OCI-LY7 (cell line): ENCODE measurements at regions not wholly inside any gene's neighbourhood (a gene's known extent, or its start where the extent isn't known, plus 50 kb on each side); places are given as distances from the start of the nearest gene placed in this dataset.

Source experiments
- BruUV-seq: library from RNA; stranded (reverse); fragments of 400-500 nt; replicated peaks from 2 replicates; lab custom pipeline; 2021; lab: Mats Ljungman, UMichigan
- CTCF ChIA-PET: fragments of 300-600 bp; sonication (Branson Sonifier 250); formaldehyde crosslinking; loops from one replicate; lab custom pipeline; 2022; ENCODE audit warnings: antibody characterized with exemption; ENCODE audit not compliant: unreplicated experiment; lab: Charles Lee
- POLR2A ChIA-PET: fragments of 300-600 bp; sonication (Branson Sonifier 250); formaldehyde crosslinking; loops from one replicate; lab custom pipeline; 2022; ENCODE audit warnings: antibody characterized with exemption; lab: Charles Lee
- DNase-seq: peaks from one replicate; pipeline ENCODE4 v3.0.0-alpha.2; 2015; ENCODE audit warnings: low spot score
- H2AFZ ChIP-seq: fragments of 200-600 bp; sonication (generic), shearing (Covaris generic); 2 replicates; pipeline ENCODE4 v1.6.1; 2014; ENCODE audit warnings: mild to moderate bottlenecking, antibody characterized with exemption, low read length, moderate library complexity
- H3K27ac ChIP-seq: fragments of 200-600 bp; sonication (generic); 2 replicates; pipeline ENCODE4 v1.5.1; 2014; ENCODE audit warnings: mixed run types, low read depth, mild to moderate bottlenecking, moderate library complexity, low read length, inconsistent platforms; ENCODE audit not compliant: poor library complexity, severe bottlenecking
- H3K36me3 ChIP-seq: fragments of 200-600 bp; sonication (generic); 2 replicates; pipeline ENCODE4 v1.6.1; 2014; ENCODE audit warnings: mild to moderate bottlenecking, antibody characterized with exemption, low read length, moderate library complexity, mixed read lengths; ENCODE audit not compliant: insufficient read depth
- H3K4me1 ChIP-seq: fragments of 200-600 bp; sonication (generic); 2 replicates; pipeline ENCODE4 v1.5.1; 2014; ENCODE audit warnings: mild to moderate bottlenecking, low read length; ENCODE audit not compliant: insufficient read depth, poor library complexity, severe bottlenecking
- H3K4me2 ChIP-seq: fragments of 200-600 bp; sonication (generic); 2 replicates; pipeline ENCODE4 v1.6.1; 2014; ENCODE audit warnings: mild to moderate bottlenecking, low read length
- H3K4me3 ChIP-seq: fragments of 200-600 bp; sonication (generic); 2 replicates; pipeline ENCODE4 v1.5.1; 2014; ENCODE audit warnings: mild to moderate bottlenecking, low read depth, low read length; ENCODE audit not compliant: poor library complexity, severe bottlenecking
- H3K79me2 ChIP-seq: fragments of 200-600 bp; sonication (generic); 2 replicates; pipeline ENCODE4 v1.6.1; 2016; ENCODE audit warnings: low read depth, mild to moderate bottlenecking, low read length, moderate library complexity, mixed read lengths; ENCODE audit not compliant: insufficient read depth
- H3K9me2 ChIP-seq: fragments of 200-600 bp; sonication (generic); 2 replicates; pipeline ENCODE4 v1.6.1; 2016; ENCODE audit warnings: mild to moderate bottlenecking, low read length, mixed read lengths; ENCODE audit not compliant: insufficient read depth
- H3K9me3 ChIP-seq: fragments of 200-600 bp; sonication (generic); 2 replicates; pipeline ENCODE4 v1.6.1; 2014; ENCODE audit warnings: mild to moderate bottlenecking, mixed run types, low read length, mixed read lengths
- H4K20me1 ChIP-seq: fragments of 200-600 bp; sonication (generic); 2 replicates; pipeline ENCODE4 v1.6.1; 2014; ENCODE audit warnings: mild to moderate bottlenecking, antibody characterized with exemption, low read length, moderate library complexity, mixed read lengths; ENCODE audit not compliant: insufficient read depth
- EZH2phosphoT487 ChIP-seq: fragments of 200-600 bp; sonication (generic); IDR thresholded peaks from 2 replicates; pipeline ENCODE4 v1.6.1; 2018; ENCODE audit warnings: low read depth, borderline replicate concordance, mild to moderate bottlenecking, mixed run types, antibody characterized with exemption, low read length, moderate library complexity, mixed read lengths
- intact Hi-C: fragments of 100-400 bp; cut with micrococcal nuclease; formaldehyde crosslinking; loops from one replicate; pipeline ENCODE4 v1.10.0; 2022; ENCODE audit not compliant: unreplicated experiment
- TF ChIP-seq, protein P1 (sequence below): fragments of 200-600 bp; sonication (generic); conservative IDR thresholded peaks from 2 replicates; pipeline ENCODE4 v1.5.1; 2014; ENCODE audit warnings: mild to moderate bottlenecking, antibody characterized with exemption, low read length, moderate library complexity, mixed read lengths

DNA sequence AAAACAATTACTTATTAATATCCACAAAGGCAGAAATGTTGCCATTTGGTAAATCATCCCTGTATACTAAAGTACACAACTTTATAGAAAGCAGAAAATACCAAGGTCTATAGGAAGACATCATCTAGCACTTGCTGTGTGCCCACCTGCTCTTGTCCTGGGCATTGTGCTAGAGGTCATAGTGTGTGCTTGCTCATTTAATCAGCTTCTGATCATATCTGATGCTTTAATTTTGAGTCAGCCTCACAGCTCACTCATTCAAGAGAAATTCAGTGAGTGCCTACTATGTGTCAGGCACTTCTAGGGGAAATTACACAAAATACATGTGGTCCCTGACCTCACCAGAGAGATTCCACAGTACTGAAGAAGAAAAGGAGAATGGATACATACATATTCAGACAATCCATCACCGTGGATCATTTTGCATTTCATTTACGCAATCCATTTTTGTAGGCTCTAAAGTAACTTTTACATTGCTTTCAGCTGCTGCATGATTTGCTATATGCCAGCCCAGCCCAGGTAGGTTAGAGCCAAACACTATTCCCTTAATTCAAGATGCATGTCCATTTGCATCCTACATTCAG, 167.9 kb upstream of the MCHR2 start:
- no peak overlapping the region for H3K27ac ChIP-seq
- no peaks in the 10 kb centered on the region for H3K9me3 ChIP-seq
- CTCF ChIA-PET: no interaction called here
- TF ChIP-seq, protein P1, sequence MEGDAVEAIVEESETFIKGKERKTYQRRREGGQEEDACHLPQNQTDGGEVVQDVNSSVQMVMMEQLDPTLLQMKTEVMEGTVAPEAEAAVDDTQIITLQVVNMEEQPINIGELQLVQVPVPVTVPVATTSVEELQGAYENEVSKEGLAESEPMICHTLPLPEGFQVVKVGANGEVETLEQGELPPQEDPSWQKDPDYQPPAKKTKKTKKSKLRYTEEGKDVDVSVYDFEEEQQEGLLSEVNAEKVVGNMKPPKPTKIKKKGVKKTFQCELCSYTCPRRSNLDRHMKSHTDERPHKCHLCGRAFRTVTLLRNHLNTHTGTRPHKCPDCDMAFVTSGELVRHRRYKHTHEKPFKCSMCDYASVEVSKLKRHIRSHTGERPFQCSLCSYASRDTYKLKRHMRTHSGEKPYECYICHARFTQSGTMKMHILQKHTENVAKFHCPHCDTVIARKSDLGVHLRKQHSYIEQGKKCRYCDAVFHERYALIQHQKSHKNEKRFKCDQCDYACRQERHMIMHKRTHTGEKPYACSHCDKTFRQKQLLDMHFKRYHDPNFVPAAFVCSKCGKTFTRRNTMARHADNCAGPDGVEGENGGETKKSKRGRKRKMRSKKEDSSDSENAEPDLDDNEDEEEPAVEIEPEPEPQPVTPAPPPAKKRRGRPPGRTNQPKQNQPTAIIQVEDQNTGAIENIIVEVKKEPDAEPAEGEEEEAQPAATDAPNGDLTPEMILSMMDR: no peak
- no peak for TF ChIP-seq EZH2phosphoT487
- intact Hi-C loops: no loop called here
- POLR2A ChIA-PET: no interaction called here
- H3K4me3 ChIP-seq: no peak overlapping the region
- no peaks in the 10 kb centered on the region for H3K4me1 ChIP-seq
- H3K36me3 ChIP-seq: no peaks in the 10 kb centered on the region
- no peak overlapping the region for H2AFZ ChIP-seq
- H3K9me2 ChIP-seq: no peaks in the 10 kb centered on the region
- no TSS peak for BruUV-seq
- no peak for DNase-seq
- H3K79me2 ChIP-seq: no peaks in the 10 kb centered on the region
- H3K4me2 ChIP-seq: no peak overlapping the region
- no peaks in the 10 kb centered on the region for H4K20me1 ChIP-seq

GRCh38 chr6:100160930-100161329, 166.9 kb upstream of the MCHR2 start:
- ChIA-PET POLR2A (no interaction called here), CTCF (no interaction called here)
- Histone ChIP-seq H3K27ac (no peak overlapping the region), H3K79me2 (no peaks in the 10 kb centered on the region), H4K20me1 (no peaks in the 10 kb centered on the region), H3K9me2 (no peaks in the 10 kb centered on the region), H3K9me3 (no peaks in the 10 kb centered on the region), H3K4me3 (no peak overlapping the region), H3K4me2 (no peak overlapping the region), H2AFZ (no peak overlapping the region), H3K4me1 (no peaks in the 10 kb centered on the region), H3K36me3 (no peaks in the 10 kb centered on the region)
- no TSS peak for BruUV-seq
- intact Hi-C loops: no loop called here
- TF ChIP-seq, protein P1: no peak
- no peak for TF ChIP-seq EZH2phosphoT487
- no peak for DNase-seq

GRCh38 chr6:100155141-100155540, 161.1 kb upstream of the MCHR2 start:
- POLR2A ChIA-PET: no interaction called here
- H3K4me1 ChIP-seq: no peaks in the 10 kb centered on the region
- H2AFZ ChIP-seq: no peak overlapping the region
- H3K27ac ChIP-seq: no peak overlapping the region
- no peak overlapping the region for H3K4me2 ChIP-seq
- no peaks in the 10 kb centered on the region for H4K20me1 ChIP-seq
- no peaks in the 10 kb centered on the region for H3K9me2 ChIP-seq
- no peak overlapping the region for H3K4me3 ChIP-seq
- intact Hi-C loops: no loop called here
- H3K36me3 ChIP-seq: no peaks in the 10 kb centered on the region
- CTCF ChIA-PET: no interaction called here
- TF ChIP-seq, protein P1: no peak
- no peak for TF ChIP-seq EZH2phosphoT487
- no peaks in the 10 kb centered on the region for H3K9me3 ChIP-seq
- no TSS peak for BruUV-seq
- no peaks in the 10 kb centered on the region for H3K79me2 ChIP-seq
- no peak for DNase-seq
